Liver (tissue), 8 donors: ENCODE measurements at regions not wholly inside any gene's neighbourhood (a gene's known extent, or its start where the extent isn't known, plus 50 kb on each side); places are given as distances from the start of the nearest gene placed in this dataset.

ENCODE experiments used
- DNase-seq: peaks from one replicate; pipeline ENCODE4 v3.0.0-alpha.2; 2017; ENCODE audit warnings: low spot score
- H3K27ac ChIP-seq, 2 donors: one replicate each; pipeline ENCODE4 v1.7.0; 2013; ENCODE audit warnings: inconsistent platforms in 2 of 2, low read length in 2 of 2, control low read depth in 1 of 2, low read depth in 1 of 2, mild to moderate bottlenecking in 1 of 2
- H3K27me3 ChIP-seq, 4 donors: one replicate each; pipeline versions ENCODE4 v1.6.1 to v1.7.0; 2013; ENCODE audit warnings: low read length in 3 of 4, inconsistent platforms in 1 of 4, mild to moderate bottlenecking in 1 of 4, moderate library complexity in 1 of 4; ENCODE audit not compliant: control insufficient read depth in 4 of 4, insufficient read depth in 4 of 4
- H3K36me3 ChIP-seq, 4 donors: one replicate each; pipeline versions ENCODE4 v1.6.1 to v1.7.0; 2013; ENCODE audit warnings: low read length in 3 of 4, mild to moderate bottlenecking in 3 of 4, low read depth in 1 of 4, moderate library complexity in 1 of 4; ENCODE audit not compliant: control insufficient read depth in 4 of 4, insufficient read depth in 3 of 4
- H3K4me1 ChIP-seq, 4 donors: one replicate each; pipeline versions ENCODE4 v1.6.1 to v1.7.0; 2013; ENCODE audit warnings: low read length in 3 of 4, mild to moderate bottlenecking in 3 of 4, moderate library complexity in 1 of 4; ENCODE audit not compliant: control insufficient read depth in 4 of 4, insufficient read depth in 4 of 4
- H3K4me3 ChIP-seq, 3 donors: one replicate each; pipeline versions ENCODE4 v1.6.1 to v1.7.0; 2013; ENCODE audit warnings: low read length in 3 of 3, control low read depth in 1 of 3, low read depth in 1 of 3, mild to moderate bottlenecking in 1 of 3
- H3K9ac ChIP-seq, 2 donors: one replicate each; pipeline ENCODE4 v1.7.0; 2013; ENCODE audit warnings: low read length in 2 of 2, mild to moderate bottlenecking in 2 of 2, moderate library complexity in 2 of 2, control low read depth in 1 of 2, low read depth in 1 of 2
- H3K9me3 ChIP-seq, 4 donors: one replicate each; pipeline versions ENCODE4 v1.6.1 to v1.7.0; 2013; ENCODE audit warnings: low read length in 3 of 4; ENCODE audit not compliant: control insufficient read depth in 4 of 4
- ATF3 ChIP-seq: IDR thresholded peaks from 2 replicates; pipeline ENCODE4 v1.6.1; 2016; ENCODE audit warnings: antibody characterized with exemption
- CTCF ChIP-seq: fragments of 150-350 bp; IDR thresholded peaks from 2 replicates; pipeline ENCODE4 v1.5.1; 2017; ENCODE audit warnings: improper control_type of control experiment, low read depth, low read length; ENCODE audit not compliant: missing input control
- EGR1 ChIP-seq, 2 donors: IDR thresholded peaks; 2 replicates each; pipeline ENCODE4 v1.6.1; 2016 to 2018; ENCODE audit warnings: antibody characterized with exemption in 2 of 2, low read depth in 2 of 2
- FOXA1 ChIP-seq: IDR thresholded peaks from 2 replicates; pipeline ENCODE4 v1.6.1; 2016; ENCODE audit warnings: antibody characterized with exemption
- FOXA2 ChIP-seq: IDR thresholded peaks from 2 replicates; pipeline ENCODE4 v1.6.1; 2016; ENCODE audit warnings: antibody characterized with exemption
- HNF4G ChIP-seq: IDR thresholded peaks from 2 replicates; pipeline ENCODE4 v1.6.1; 2016; ENCODE audit warnings: antibody characterized with exemption
- JUND ChIP-seq, 2 donors: IDR thresholded peaks; 2 replicates each; pipeline ENCODE4 v1.6.1; 2016; ENCODE audit warnings: antibody characterized with exemption in 2 of 2
- MAX ChIP-seq: IDR thresholded peaks from 2 replicates; pipeline ENCODE4 v1.6.1; 2016; ENCODE audit warnings: antibody characterized with exemption
- NR2F2 ChIP-seq: IDR thresholded peaks from 2 replicates; pipeline ENCODE4 v1.6.1; 2016; ENCODE audit warnings: antibody characterized with exemption
- RAD21 ChIP-seq, 2 donors: IDR thresholded peaks; 2 replicates each; pipeline ENCODE4 v1.6.1; 2016; ENCODE audit warnings: antibody characterized with exemption in 2 of 2, mild to moderate bottlenecking in 2 of 2
- SP1 ChIP-seq: IDR thresholded peaks from 2 replicates; pipeline ENCODE4 v1.6.1; 2018; ENCODE audit warnings: antibody characterized with exemption, mild to moderate bottlenecking
- TAF1 ChIP-seq: conservative IDR thresholded peaks from 2 replicates; pipeline ENCODE4 v1.6.1; 2016; ENCODE audit warnings: antibody characterized with exemption, mild to moderate bottlenecking
- ZBTB33 ChIP-seq: IDR thresholded peaks from 2 replicates; pipeline ENCODE4 v1.6.1; 2016; ENCODE audit warnings: antibody characterized with exemption
- WGBS: extraction: QIAGEN DNeasy Blood & Tissue Kit; methylation state at CpG from one replicate; pipeline ENCODE4 v1.1.7; 2013; 5-methylcytosine and 5-hydroxymethylcytosine counted together
- TF ChIP-seq, protein P1 (sequence below): IDR thresholded peaks from 2 replicates; pipeline ENCODE4 v1.6.1; 2016; ENCODE audit warnings: antibody characterized with exemption, mild to moderate bottlenecking
- donor health status: healthy.
- donor health status: healthy.
- donor health status: healthy.
- donor health status: healthy.
- donor health status: healthy.

GRCh38 chr1:175892686-175893085, 149.3 kb upstream of the TNR start:
- H3K9me3 ChIP-seq: no peaks in the 10 kb centered on the region
- no peaks in the 10 kb centered on the region for H3K4me1 ChIP-seq
- WGBS: 82% methylated on average over 5 of the region's 5 CpGs
- no peaks in the 10 kb centered on the region for H3K27me3 ChIP-seq
- no peak for DNase-seq
- TF ChIP-seq RAD21 (IDR thresholded peaks at IDR 0.05) (no peak), ZBTB33 (no peak), FOXA2 (no peak), FOXA1 (no peak), NR2F2 (no peak), EGR1 (IDR thresholded peaks at IDR 0.05; ENCODE audit: low read depth in 2 of 2) (no peak), CTCF (no peak), TAF1 (no peak), HNF4G (no peak), JUND (IDR thresholded peaks at IDR 0.05) (no peak), MAX (no peak), ATF3 (no peak)
- TF ChIP-seq, protein P1, sequence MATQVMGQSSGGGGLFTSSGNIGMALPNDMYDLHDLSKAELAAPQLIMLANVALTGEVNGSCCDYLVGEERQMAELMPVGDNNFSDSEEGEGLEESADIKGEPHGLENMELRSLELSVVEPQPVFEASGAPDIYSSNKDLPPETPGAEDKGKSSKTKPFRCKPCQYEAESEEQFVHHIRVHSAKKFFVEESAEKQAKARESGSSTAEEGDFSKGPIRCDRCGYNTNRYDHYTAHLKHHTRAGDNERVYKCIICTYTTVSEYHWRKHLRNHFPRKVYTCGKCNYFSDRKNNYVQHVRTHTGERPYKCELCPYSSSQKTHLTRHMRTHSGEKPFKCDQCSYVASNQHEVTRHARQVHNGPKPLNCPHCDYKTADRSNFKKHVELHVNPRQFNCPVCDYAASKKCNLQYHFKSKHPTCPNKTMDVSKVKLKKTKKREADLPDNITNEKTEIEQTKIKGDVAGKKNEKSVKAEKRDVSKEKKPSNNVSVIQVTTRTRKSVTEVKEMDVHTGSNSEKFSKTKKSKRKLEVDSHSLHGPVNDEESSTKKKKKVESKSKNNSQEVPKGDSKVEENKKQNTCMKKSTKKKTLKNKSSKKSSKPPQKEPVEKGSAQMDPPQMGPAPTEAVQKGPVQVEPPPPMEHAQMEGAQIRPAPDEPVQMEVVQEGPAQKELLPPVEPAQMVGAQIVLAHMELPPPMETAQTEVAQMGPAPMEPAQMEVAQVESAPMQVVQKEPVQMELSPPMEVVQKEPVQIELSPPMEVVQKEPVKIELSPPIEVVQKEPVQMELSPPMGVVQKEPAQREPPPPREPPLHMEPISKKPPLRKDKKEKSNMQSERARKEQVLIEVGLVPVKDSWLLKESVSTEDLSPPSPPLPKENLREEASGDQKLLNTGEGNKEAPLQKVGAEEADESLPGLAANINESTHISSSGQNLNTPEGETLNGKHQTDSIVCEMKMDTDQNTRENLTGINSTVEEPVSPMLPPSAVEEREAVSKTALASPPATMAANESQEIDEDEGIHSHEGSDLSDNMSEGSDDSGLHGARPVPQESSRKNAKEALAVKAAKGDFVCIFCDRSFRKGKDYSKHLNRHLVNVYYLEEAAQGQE: no peak
- no peak overlapping the region for H3K4me3 ChIP-seq
- H3K36me3 ChIP-seq: no peaks in the 10 kb centered on the region
- no peak overlapping the region for H3K27ac ChIP-seq
- H3K9ac ChIP-seq: no peak overlapping the region

- Histone ChIP-seq H3K4me1 (no peaks in the 10 kb centered on the region), H3K36me3 (no peaks in the 10 kb centered on the region), H3K9ac (no peak overlapping the region), H3K4me3 (no peak overlapping the region), H3K27ac (no peak overlapping the region), H3K27me3 (no peaks in the 10 kb centered on the region), H3K9me3 (no peaks in the 10 kb centered on the region)
- no peak for DNase-seq
- TF ChIP-seq MAX (no peak), TAF1 (no peak), FOXA2 (no peak), SP1 (no peak), RAD21 (IDR thresholded peaks at IDR 0.05) (no peak), NR2F2 (no peak), JUND (IDR thresholded peaks at IDR 0.05) (no peak), ZBTB33 (no peak), ATF3 (no peak), FOXA1 (no peak), CTCF (no peak)
- 78% methylated on average over 10 of the region's 10 CpGs for WGBS
Observed at GRCh38 chr1:175891783-175892309, 148.5 kb upstream of the TNR start.
